IMR-90 (cell line): ENCODE measurements at regions not wholly inside any gene's neighbourhood (a gene's known extent, or its start where the extent isn't known, plus 50 kb on each side); places are given as distances from the start of the nearest gene placed in this dataset.

ENCODE experiments used
- ATAC-seq: fragments of 200-7000 bp; cut with Tn5 transposase; 2 replicates; pipeline ENCODE4 v1.9.1; 2020; ENCODE audit warnings: low read depth, mild to moderate bottlenecking, moderate library complexity
- BruUV-seq: library from RNA; stranded (reverse); fragments of 400-500 nt; replicated peaks from 2 replicates; lab custom pipeline; 2021; lab: Mats Ljungman, UMichigan
- CTCF ChIA-PET: fragments of 300-600 bp; formaldehyde crosslinking; extraction: SDS; loops from one replicate; lab custom pipeline; 2021; ENCODE audit warnings: antibody characterized with exemption; lab: Yijun Ruan, JAX
- POLR2A ChIA-PET: fragments of 300-600 bp; sonication (Branson Sonifier 250); formaldehyde crosslinking; loops from one replicate; lab custom pipeline; 2022; ENCODE audit warnings: antibody characterized with exemption; ENCODE audit not compliant: unreplicated experiment; lab: Charles Lee
- DNase-seq: peaks from one replicate; pipeline ENCODE4 v3.0.0; 2013
- H2AFZ ChIP-seq: replicated peaks from 2 replicates; pipeline ENCODE3; 2013; ENCODE audit warnings: low read length, mild to moderate bottlenecking; ENCODE audit not compliant: poor library complexity
- H2AK5ac ChIP-seq: 2 replicates; pipeline ENCODE4 v1.6.1; 2013; ENCODE audit warnings: low read depth, low read length, inconsistent platforms
- H2AK9ac ChIP-seq: replicated peaks from 2 replicates; pipeline ENCODE3; 2013; ENCODE audit warnings: mild to moderate bottlenecking, low read depth, low read length, moderate library complexity; ENCODE audit not compliant: poor library complexity
- H2BK120ac ChIP-seq: 2 replicates; pipeline ENCODE4 v1.6.1; 2013; ENCODE audit warnings: low read depth, low read length, inconsistent platforms
- H2BK15ac ChIP-seq: 3 replicates; pipeline ENCODE4 v1.6.1; 2013; ENCODE audit warnings: low read depth, low read length, inconsistent platforms
- H2BK20ac ChIP-seq: 2 replicates; pipeline ENCODE4 v1.6.1; 2013; ENCODE audit warnings: low read depth, mild to moderate bottlenecking, inconsistent platforms, low read length, moderate library complexity
- H2BK5ac ChIP-seq: 2 replicates; pipeline ENCODE4 v1.6.1; 2013; ENCODE audit warnings: mild to moderate bottlenecking, low read depth, low read length, inconsistent platforms; ENCODE audit not compliant: poor library complexity, severe bottlenecking
- H3K14ac ChIP-seq: replicated peaks from 2 replicates; pipeline ENCODE4 v1.6.1; 2013; ENCODE audit warnings: low read depth, low read length, inconsistent platforms
- H3K18ac ChIP-seq: 2 replicates; pipeline ENCODE4 v1.6.1; 2013; ENCODE audit warnings: low read depth, low read length, control low read depth
- H3K23ac ChIP-seq: 2 replicates; pipeline ENCODE4 v1.6.1; 2013; ENCODE audit warnings: low read depth, low read length, inconsistent platforms
- H3K27ac ChIP-seq: 2 replicates; pipeline ENCODE4 v1.5.1; 2013; ENCODE audit warnings: mild to moderate bottlenecking, control low read depth, low read length; ENCODE audit not compliant: insufficient read depth
- H3K27me3 ChIP-seq: 2 replicates; pipeline ENCODE4 v1.6.1; 2013; ENCODE audit warnings: low read length; ENCODE audit not compliant: control insufficient read depth, insufficient read depth
- H3K36me3 ChIP-seq: 2 replicates; pipeline ENCODE4 v1.6.1; 2013; ENCODE audit warnings: low read length, mixed read lengths; ENCODE audit not compliant: control insufficient read depth, insufficient read depth
- H3K4ac ChIP-seq: 2 replicates; pipeline ENCODE4 v1.6.1; 2013; ENCODE audit warnings: low read depth, low read length, inconsistent platforms
- H3K4me1 ChIP-seq: 2 replicates; pipeline ENCODE4 v1.6.1; 2013; ENCODE audit warnings: low read length, mixed read lengths; ENCODE audit not compliant: control insufficient read depth, insufficient read depth
- H3K4me2 ChIP-seq: 2 replicates; pipeline ENCODE4 v1.6.1; 2013; ENCODE audit warnings: low read depth, mild to moderate bottlenecking, control low read depth, low read length, moderate library complexity
- H3K4me3 ChIP-seq: 2 replicates; pipeline ENCODE4 v1.5.1; 2013; ENCODE audit warnings: low read depth, mild to moderate bottlenecking, control low read depth, low read length, moderate library complexity; ENCODE audit not compliant: insufficient read depth
- H3K56ac ChIP-seq: 2 replicates; pipeline ENCODE4 v1.6.1; 2013; ENCODE audit warnings: low read length, inconsistent platforms; ENCODE audit not compliant: insufficient read depth; ENCODE audit errors: extremely low read depth
- H3K79me1 ChIP-seq, 2 experiments: 2 replicates each; pipeline ENCODE4 v1.6.1; 2013; ENCODE audit warnings: low read length in 2 of 2, inconsistent platforms in 1 of 2, low read depth in 1 of 2
- H3K9ac ChIP-seq: 2 replicates; pipeline ENCODE4 v1.6.1; 2013; ENCODE audit warnings: low read depth, low read length, control low read depth
- H3K9me1 ChIP-seq: 2 replicates; pipeline ENCODE4 v1.6.1; 2013; ENCODE audit warnings: low read length, inconsistent platforms; ENCODE audit not compliant: insufficient read depth
- H3K9me3 ChIP-seq: 2 replicates; pipeline ENCODE4 v1.6.1; 2013; ENCODE audit warnings: low read length; ENCODE audit not compliant: control insufficient read depth, insufficient read depth
- H4K20me1 ChIP-seq: 2 replicates; pipeline ENCODE4 v1.6.1; 2013; ENCODE audit warnings: low read length, inconsistent platforms; ENCODE audit not compliant: insufficient read depth
- H4K5ac ChIP-seq: 2 replicates; pipeline ENCODE4 v1.6.1; 2013; ENCODE audit warnings: mild to moderate bottlenecking, low read depth, low read length, control low read depth
- H4K8ac ChIP-seq, 2 experiments: 2 replicates each; pipeline ENCODE4 v1.6.1; 2013; ENCODE audit warnings: low read depth in 2 of 2, low read length in 2 of 2, control low read depth in 1 of 2, inconsistent platforms in 1 of 2
- H4K91ac ChIP-seq: 2 replicates; pipeline ENCODE4 v1.6.1; 2013; ENCODE audit warnings: low read depth, low read length, inconsistent platforms; ENCODE audit not compliant: insufficient read depth
- BHLHE40 ChIP-seq: fragments of 150-350 bp; IDR thresholded peaks from 2 replicates; pipeline ENCODE4 v1.6.1; 2016; ENCODE audit warnings: mild to moderate bottlenecking, low read depth, low read length
- CHD1 ChIP-seq: IDR thresholded peaks from 2 replicates; pipeline ENCODE4 v1.6.1; 2012; ENCODE audit warnings: low read depth, low read length, improper control_type of control experiment
- ELK1 ChIP-seq: fragments of 150-350 bp; IDR thresholded peaks from 2 replicates; pipeline ENCODE4 v1.6.1; 2016; ENCODE audit warnings: low read depth, mild to moderate bottlenecking, low read length, moderate library complexity, borderline replicate concordance
- FOS ChIP-seq: fragments of 150-350 bp; IDR thresholded peaks from 2 replicates; pipeline ENCODE4 v1.6.1; 2016; ENCODE audit warnings: low read depth, low read length
- MAZ ChIP-seq: IDR thresholded peaks from 2 replicates; pipeline ENCODE4 v1.6.1; 2012; ENCODE audit warnings: low read depth, mild to moderate bottlenecking, low read length, improper control_type of control experiment, moderate library complexity, borderline replicate concordance
- NFE2L2 ChIP-seq: fragments of 150-350 bp; IDR thresholded peaks from 2 replicates; pipeline ENCODE4 v1.6.1; 2016; ENCODE audit warnings: low read depth, mild to moderate bottlenecking, low read length
- POLR2A ChIP-seq: IDR thresholded peaks from 2 replicates; pipeline ENCODE4 v1.6.1; 2012; ENCODE audit warnings: mild to moderate bottlenecking, low read depth, low read length
- RAD21 ChIP-seq: IDR thresholded peaks from 2 replicates; pipeline ENCODE4 v1.6.1; 2012; ENCODE audit warnings: low read length, improper control_type of control experiment
- RCOR1 ChIP-seq: IDR thresholded peaks from 2 replicates; pipeline ENCODE4 v1.6.1; 2012; ENCODE audit warnings: mild to moderate bottlenecking, low read length, improper control_type of control experiment; ENCODE audit not compliant: insufficient replicate concordance
- RFX5 ChIP-seq: IDR thresholded peaks from 2 replicates; pipeline ENCODE4 v1.8.0; 2012; ENCODE audit warnings: low read depth, mild to moderate bottlenecking, low read length, moderate library complexity
- USF2 ChIP-seq: fragments of 150-350 bp; IDR thresholded peaks from 2 replicates; pipeline ENCODE4 v1.6.1; 2017; ENCODE audit warnings: mild to moderate bottlenecking, antibody characterized with exemption, low read length, low read depth
- WGBS, 2 experiments: methylation state at CpG; one replicate each; pipeline versions ENCODE4 v1.1.5 to v1.1.7; 2013; ENCODE audit warnings: missing lambda C conversion rate in 2 of 2; ENCODE audit not compliant: insufficient read length in 1 of 2; ENCODE audit errors: extremely low coverage in 2 of 2; 5-methylcytosine and 5-hydroxymethylcytosine counted together
- dilution Hi-C: fragments of 300-500 bp; cut with HindIII; formaldehyde crosslinking; loops from one replicate; pipeline ENCODE4 v1.14.3; 2018; ENCODE audit warnings: low sequenced_read_pairs; ENCODE audit not compliant: unreplicated experiment
- in situ Hi-C: fragments of 300-500 bp; cut with MboI; formaldehyde crosslinking; loops from 3 replicates; pipeline ENCODE4 v1.14.3; 2019; ENCODE audit warnings: low sequenced_read_pairs, inconsistent platforms, mixed read lengths
- intact Hi-C: fragments of 100-400 bp; cut with micrococcal nuclease; formaldehyde crosslinking; loops from 2 replicates; pipeline ENCODE4 v1.10.0; 2022

GRCh38 chr9:90507621-90508020 lies 135.0 kb downstream of the DIRAS2 start:
- no peak overlapping the region for H3K27ac ChIP-seq
- no CpG with 5 or more reads among the region's 2 CpGs for WGBS, 2 experiments
- BruUV-seq, result no TSS peak
- no peaks in the 10 kb centered on the region for H3K36me3 ChIP-seq
- TF ChIP-seq POLR2A, result no peak
- TF ChIP-seq BHLHE40, result no peak
- no peak for TF ChIP-seq NFE2L2
- TF ChIP-seq CHD1, result no peak
- TF ChIP-seq RAD21, result no peak
- TF ChIP-seq FOS, result no peak
- no peak for TF ChIP-seq USF2
- TF ChIP-seq ELK1, result no peak
- no peak for TF ChIP-seq MAZ
- no peak for TF ChIP-seq RFX5
- TF ChIP-seq RCOR1, result no peak
- H3K27me3 ChIP-seq, result no peaks in the 10 kb centered on the region
- no peak overlapping the region for H2BK15ac ChIP-seq
- H2AK5ac ChIP-seq, result no peak overlapping the region
- ChIA-PET CTCF (no interaction called here), POLR2A (no interaction called here)
- no peak for DNase-seq
- H3K23ac ChIP-seq, result no peak overlapping the region
- H3K14ac ChIP-seq, result no peak overlapping the region
- H3K9me3 ChIP-seq, result no peaks in the 10 kb centered on the region
- H4K91ac ChIP-seq, result no peak overlapping the region
- no peaks in the 10 kb centered on the region for H3K4me1 ChIP-seq
- dilution Hi-C loops (no loop called here), intact Hi-C loops (no loop called here), in situ Hi-C loops (no loop called here)
- H2AK9ac ChIP-seq, result no peak overlapping the region
- H3K56ac ChIP-seq, result no peak overlapping the region
- no peak overlapping the region for H2BK5ac ChIP-seq
- H4K8ac ChIP-seq, result no peak overlapping the region
- no peak overlapping the region for H3K9ac ChIP-seq
- no peaks in the 10 kb centered on the region for H3K79me1 ChIP-seq
- H4K20me1 ChIP-seq, result no peaks in the 10 kb centered on the region
- no peak overlapping the region for H3K4me3 ChIP-seq
- no peak overlapping the region for H2BK120ac ChIP-seq
- no peak overlapping the region for H3K18ac ChIP-seq
- H2BK20ac ChIP-seq, result no peak overlapping the region
- ATAC-seq, result no peak
- H3K4me2 ChIP-seq, result no peak overlapping the region
- H3K9me1 ChIP-seq, result no peaks in the 10 kb centered on the region
- H4K5ac ChIP-seq, result no peak overlapping the region
- H3K4ac ChIP-seq, result no peak overlapping the region
- no peak overlapping the region for H2AFZ ChIP-seq
